K562 (cell line): ENCODE measurements at regions not wholly inside any gene's neighbourhood (a gene's known extent, or its start where the extent isn't known, plus 50 kb on each side); places are given as distances from the start of the nearest gene placed in this dataset.

Experiments used
- CAMTA2 ChIP-seq: fragments of 250-450 bp; sonication (Bioruptor Pico); conservative IDR thresholded peaks from 2 replicates; pipeline ENCODE4 v1.5.1; 2022
- ID3 ChIP-seq, 2 experiments: fragments of 250-450 bp in 1 of 2; fragments of 450-650 bp in 1 of 2; sonication (Bioruptor Pico) in 1 of 2; IDR thresholded peaks; 2 replicates each; pipeline versions ENCODE4 v1.6.1 to v1.8.0; 2016 to 2021; ENCODE audit warnings: mild to moderate bottlenecking in 2 of 2, moderate library complexity in 2 of 2, missing compliant biosample characterization in 1 of 2, missing genetic modification characterization in 1 of 2
- MECOM ChIP-seq: fragments of 250-450 bp; sonication (Bioruptor Pico); IDR thresholded peaks from 2 replicates; pipeline ENCODE4 v1.8.0; 2022; ENCODE audit warnings: inconsistent platforms
- NCOA4 ChIP-seq: fragments of 450-650 bp; IDR thresholded peaks from 2 replicates; pipeline ENCODE4 v1.6.1; 2018; ENCODE audit warnings: mild to moderate bottlenecking; ENCODE audit not compliant: partially characterized antibody
- NR1H2 ChIP-seq: sonication (generic); formaldehyde crosslinking; IDR thresholded peaks from 2 replicates; pipeline ENCODE4 v1.4.0; 2020; ENCODE audit warnings: mild to moderate bottlenecking, missing genetic modification reagents
- NR2F6 ChIP-seq: fragments of 450-650 bp; formaldehyde crosslinking; IDR thresholded peaks from 2 replicates; pipeline ENCODE4 v1.4.0; 2020; ENCODE audit warnings: mild to moderate bottlenecking
- RB1 ChIP-seq: fragments of 450-650 bp; IDR thresholded peaks from 2 replicates; pipeline ENCODE4 v1.6.1; 2017; ENCODE audit warnings: low read depth, mild to moderate bottlenecking
- RCOR1 ChIP-seq, 2 experiments: IDR thresholded peaks; 2 replicates each; pipeline ENCODE4 v1.6.1; 2012; ENCODE audit warnings: low read depth in 2 of 2, low read length in 2 of 2, borderline replicate concordance in 1 of 2, improper control_type of control experiment in 1 of 2
- REST ChIP-seq, 2 experiments: fragments of 450-650 bp; formaldehyde crosslinking in 1 of 2; IDR thresholded peaks; 2 replicates each; pipeline versions ENCODE4 v1.4.0 to v1.6.1; 2014 to 2020; ENCODE audit warnings: mild to moderate bottlenecking in 2 of 2, borderline replicate concordance in 1 of 2, low read depth in 1 of 2
- TRIM28 ChIP-seq: fragments of 450-650 bp; IDR thresholded peaks from 2 replicates; pipeline ENCODE4 v1.6.1; 2017
- WHSC1 ChIP-seq: IDR thresholded peaks from one replicate; pipeline ENCODE4 v1.6.1; 2012; ENCODE audit warnings: low read length, control low read depth, inconsistent platforms
- ZKSCAN8 ChIP-seq: fragments of 200-800 bp; sonication (Bioruptor generic); IDR thresholded peaks from 2 replicates; pipeline ENCODE4 v1.6.1; 2016; ENCODE audit warnings: missing genetic modification characterization, missing compliant biosample characterization
- ZNF282 ChIP-seq: sonication (generic); formaldehyde crosslinking; IDR thresholded peaks from 2 replicates; pipeline ENCODE4 v1.8.1; 2023; ENCODE audit warnings: missing genetic modification reagents
- ZNF592 ChIP-seq: fragments of 450-650 bp; IDR thresholded peaks from 2 replicates; pipeline ENCODE4 v1.6.1; 2017; ENCODE audit warnings: antibody characterized with exemption, mild to moderate bottlenecking

- no peak for TF ChIP-seq ID3 (CRISPR knock-in tag; IDR thresholded peaks at IDR 0.05)
- no peak; the same call in 1 of the 2 replicates for TF ChIP-seq ID3 (tag; IDR thresholded peaks at IDR 0.05)
- no peak for TF ChIP-seq CAMTA2
- no peak for TF ChIP-seq MECOM (CRISPR knock-in tag)
- no peak for TF ChIP-seq ZNF282 (CRISPR knock-in tag)
- TF ChIP-seq TRIM28, result no peak; the same call in 1 of the 2 replicates
- TF ChIP-seq REST (IDR thresholded peaks at IDR 0.05; ENCODE audit: borderline replicate concordance), result no peak; the same call in 1 of the 2 replicates
- TF ChIP-seq REST (CRISPR knock-in tag; IDR thresholded peaks at IDR 0.05; ENCODE audit: low read depth), result no peak
- no peak; the same call in none of the 2 replicates for TF ChIP-seq ZKSCAN8 (CRISPR knock-in tag)
- 0 out of 2 replicates have a peak, but pooled peaks have one; percentile 19 for TF ChIP-seq RB1
- no peak for TF ChIP-seq NCOA4
- TF ChIP-seq NR1H2 (CRISPR knock-in tag), result no peak
- TF ChIP-seq ZNF592, result 0 out of 2 replicates have a peak, but pooled peaks have one; percentile 27
- no peak for TF ChIP-seq WHSC1
- TF ChIP-seq NR2F6, result no peak
- TF ChIP-seq RCOR1 (IDR thresholded peaks at IDR 0.05; ENCODE audit: borderline replicate concordance in 1 of 2, low read depth in 2 of 2, low read length in 2 of 2), result no peak; a peak in 1 of 4 replicates
These were observed 60.7 kb upstream of the ATP5PO start (continued) for GRCh38 chr21:33976082-33977016.
